Brain pericyte (primary cell): ENCODE measurements at regions not wholly inside any gene's neighbourhood (a gene's known extent, or its start where the extent isn't known, plus 50 kb on each side); places are given as distances from the start of the nearest gene placed in this dataset.

Experiments used
- DNase-seq: peaks from one replicate; pipeline ENCODE4 v3.0.0-alpha.2; 2012; ENCODE audit warnings: low read depth, low spot score

DNA sequence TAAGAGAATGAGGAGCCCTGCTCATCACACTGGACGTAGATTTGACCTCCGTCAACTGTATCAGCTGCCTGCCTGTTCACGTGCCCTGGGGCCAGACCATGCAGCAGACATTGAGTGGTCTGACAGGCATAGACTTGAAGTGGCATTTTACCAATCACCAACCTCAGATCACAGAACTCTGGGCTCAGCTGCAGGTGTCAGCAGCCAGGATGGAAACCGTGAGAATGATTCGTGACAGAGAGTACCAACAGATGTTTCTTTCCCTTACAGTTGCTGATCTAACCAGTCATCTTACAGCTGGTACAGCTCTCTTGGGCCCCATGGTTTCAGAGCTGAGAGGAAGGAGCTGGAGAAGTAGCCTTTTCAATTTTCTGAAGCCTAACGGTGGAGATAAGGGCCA is 148.9 kb downstream of the EN1 start:
- DNase-seq, result no peak

GRCh38 chr2:118697781-118698180 is 149.7 kb downstream of the EN1 start:
- no peak for DNase-seq

- no peak for DNase-seq
These were observed 150.5 kb downstream of the EN1 start for GRCh38 chr2:118696786-118697465.

- DNase-seq, result no peak
These were observed 154.1 kb downstream of the EN1 start for GRCh38 chr2:118693287-118693822.

DNA sequence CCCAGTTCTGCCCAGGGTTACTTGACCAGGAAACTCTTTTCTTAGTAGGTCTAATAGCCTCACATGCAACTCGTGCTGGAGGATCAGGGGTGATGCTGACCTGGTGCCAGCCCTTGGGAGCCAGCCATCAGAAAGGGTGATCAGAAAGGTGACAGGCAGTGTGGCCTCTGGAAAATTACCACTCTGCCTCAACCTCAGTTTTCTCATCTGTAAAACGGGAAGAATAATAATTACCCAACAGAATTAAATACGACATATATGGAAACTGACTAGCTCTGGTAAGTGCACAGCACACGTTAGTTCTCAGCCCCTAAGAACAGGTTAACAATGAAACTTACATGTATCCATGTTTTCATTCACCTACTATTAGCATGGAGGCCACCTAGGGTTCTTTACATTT is 157.6 kb downstream of the EN1 start:
- no peak for DNase-seq

- DNase-seq, result no peak
These were observed 158.0 kb downstream of the EN1 start for GRCh38 chr2:118689456-118689855.

DNA sequence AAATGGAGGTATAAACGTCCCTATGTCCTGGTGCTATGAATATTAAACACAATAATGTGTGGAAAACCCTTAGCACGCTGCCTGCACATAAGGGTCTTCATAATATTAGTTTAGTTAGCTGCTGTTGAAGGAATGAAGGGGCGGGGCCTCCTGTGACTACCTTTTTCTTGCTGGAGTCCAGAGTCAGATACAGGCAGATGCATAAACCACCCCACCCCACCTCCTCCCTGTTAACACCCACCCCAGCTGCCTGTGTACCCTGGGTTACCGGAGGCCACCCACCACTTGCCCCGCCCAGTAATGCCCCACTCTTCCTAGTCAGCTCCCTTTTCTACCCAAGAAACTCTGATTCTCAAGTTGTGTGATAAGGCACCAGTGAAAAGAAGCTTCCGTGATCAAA is 158.4 kb downstream of the EN1 start:
- no peak for DNase-seq

GRCh38 chr2:118687698-118688097 is 159.8 kb downstream of the EN1 start:
- DNase-seq, result no peak

DNA sequence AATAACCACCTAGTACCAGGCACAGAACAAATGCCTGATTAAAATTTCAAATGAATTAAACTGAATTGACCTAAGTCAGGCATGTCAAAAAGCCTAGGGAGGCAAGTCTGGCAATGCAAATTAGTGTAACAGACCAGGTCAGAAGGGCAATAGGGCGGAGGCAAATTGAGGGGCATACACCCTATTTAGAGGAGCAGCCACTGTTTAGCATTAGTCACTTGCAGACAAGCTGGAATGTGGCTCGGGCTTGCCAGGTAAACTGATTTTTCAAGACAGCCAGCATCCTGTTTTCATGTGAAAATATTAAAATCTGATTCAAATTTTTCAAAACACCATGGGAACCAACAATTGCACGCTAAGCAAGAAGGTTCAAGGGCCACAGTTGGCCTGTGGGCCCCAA is 160.3 kb downstream of the EN1 start:
- no peak for DNase-seq

GRCh38 chr2:118686346-118686745 is 161.1 kb downstream of the EN1 start:
- DNase-seq, result no peak

DNA sequence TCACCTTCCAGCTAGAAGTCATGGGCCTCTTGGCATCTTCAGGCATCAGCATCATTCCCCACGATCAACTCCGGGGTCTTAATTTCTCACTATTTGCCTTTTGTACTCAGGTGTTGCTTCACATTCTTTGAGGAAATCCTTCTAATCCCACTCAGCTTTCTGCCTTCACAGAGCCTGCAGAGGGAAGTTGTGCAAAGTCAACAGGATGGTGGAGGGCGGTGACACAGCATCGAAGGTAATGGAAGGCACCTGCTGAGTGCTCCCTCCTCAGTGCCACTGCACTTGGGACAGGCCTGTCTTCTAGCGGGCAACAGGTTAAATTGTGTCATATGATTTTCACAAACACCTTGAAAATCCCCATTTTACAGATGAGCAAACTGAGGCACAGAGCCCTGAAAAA is 164.0 kb downstream of the EN1 start:
- DNase-seq, result no peak

GRCh38 chr2:118678985-118679384 is 168.5 kb downstream of the EN1 start:
- DNase-seq, result no peak

DNA sequence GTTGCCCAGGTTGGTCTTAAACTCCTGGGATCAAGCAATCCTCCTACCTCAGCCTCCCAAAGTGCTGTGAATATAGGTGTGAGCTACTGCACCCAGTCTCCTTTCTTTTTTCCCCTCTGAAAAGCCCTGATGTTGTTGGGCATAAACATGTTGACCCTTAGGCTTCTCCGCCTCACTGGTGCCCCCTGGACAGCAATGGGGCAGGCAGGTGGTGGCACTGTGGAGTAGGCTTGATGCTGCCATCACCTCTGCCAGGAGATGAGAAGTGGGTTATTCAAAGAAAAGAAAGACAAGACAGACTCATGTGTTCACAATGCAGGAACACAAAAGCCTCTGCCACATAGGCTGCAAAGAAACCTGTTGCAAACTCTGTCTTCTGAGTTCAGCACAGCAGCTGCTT is 169.9 kb downstream of the EN1 start:
- no peak for DNase-seq

DNA sequence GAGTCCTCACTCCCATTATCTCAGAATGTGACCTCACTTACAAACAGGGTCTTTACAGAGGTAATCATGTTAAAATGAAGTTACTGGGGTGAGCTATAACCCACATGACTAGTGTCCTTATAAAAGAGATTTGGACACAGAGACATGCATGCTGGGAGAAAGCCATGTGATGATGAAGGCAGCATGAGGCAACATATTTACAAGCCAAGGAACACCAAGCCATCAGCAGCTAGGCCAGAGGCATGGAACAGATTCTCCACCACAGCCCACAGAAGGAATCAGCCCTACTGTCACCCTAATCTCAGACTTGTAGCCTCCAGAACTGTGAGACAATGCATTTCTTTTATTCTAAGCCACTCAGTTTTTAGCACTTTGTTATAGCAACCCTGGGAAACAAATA is 171.9 kb downstream of the EN1 start:
- no peak for DNase-seq

DNA sequence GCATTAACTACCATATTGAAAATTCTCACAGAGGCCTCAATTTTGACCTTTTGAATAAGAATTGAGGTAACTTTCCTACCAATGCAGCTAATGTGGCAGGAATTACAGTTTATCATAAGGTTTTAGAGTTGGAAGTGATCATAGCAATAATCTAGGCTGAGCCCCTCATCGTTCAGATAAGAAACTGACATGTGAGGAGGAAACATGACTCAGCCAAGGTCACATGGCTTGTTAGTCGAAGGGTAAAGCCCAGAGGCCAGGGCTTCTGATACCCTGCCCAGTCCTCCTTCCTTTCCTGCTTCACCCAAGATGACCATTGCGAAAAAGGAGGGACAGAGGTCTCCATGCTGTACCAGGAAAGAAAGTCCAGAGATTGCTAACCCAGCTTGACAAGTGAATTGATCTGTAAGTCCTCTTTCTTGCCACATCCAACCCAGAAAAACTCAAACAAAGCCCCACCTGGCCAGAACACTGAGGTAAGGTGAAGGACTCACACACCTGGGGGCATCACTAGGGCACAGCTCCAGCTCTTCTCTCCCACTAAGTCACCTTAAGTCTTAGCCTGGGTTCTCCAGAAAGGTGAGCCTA is 174.8 kb downstream of the EN1 start:
- no peak for DNase-seq

DNA sequence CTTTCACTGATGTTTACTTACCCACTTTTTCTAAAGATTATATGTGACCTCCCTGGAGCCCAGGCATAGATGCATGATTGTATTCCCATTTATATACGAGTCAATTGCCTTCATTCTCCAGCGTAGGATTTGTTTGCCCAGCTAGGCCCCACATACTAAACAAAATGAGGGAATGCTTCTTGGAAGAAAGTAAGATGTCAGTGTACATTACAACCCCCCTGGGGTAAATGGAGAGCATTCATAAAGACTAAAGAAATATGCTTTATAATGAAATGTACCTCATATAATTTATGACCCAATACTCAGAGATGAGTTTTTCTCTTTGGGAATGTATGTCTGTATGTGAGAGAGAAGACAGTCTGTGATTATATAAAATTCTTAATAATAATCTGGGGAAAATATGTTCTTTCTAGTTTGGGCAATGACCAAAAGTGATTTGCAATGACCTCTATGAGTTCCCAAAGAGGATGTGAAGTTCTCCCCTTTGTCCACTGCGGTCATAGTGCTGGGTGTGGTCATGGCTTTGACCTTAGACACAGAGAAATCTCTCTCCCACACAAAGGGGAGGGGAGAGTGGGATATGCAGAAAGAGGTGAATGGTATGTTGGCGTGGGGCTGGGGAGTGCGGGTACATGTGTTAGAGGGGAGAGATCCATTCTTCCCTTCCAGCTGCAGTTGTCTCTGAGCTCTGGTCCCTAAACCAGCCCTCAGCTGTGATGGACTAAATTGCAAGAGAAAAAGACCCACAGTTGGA is 175.6 kb downstream of the EN1 start:
- no peak for DNase-seq

DNA sequence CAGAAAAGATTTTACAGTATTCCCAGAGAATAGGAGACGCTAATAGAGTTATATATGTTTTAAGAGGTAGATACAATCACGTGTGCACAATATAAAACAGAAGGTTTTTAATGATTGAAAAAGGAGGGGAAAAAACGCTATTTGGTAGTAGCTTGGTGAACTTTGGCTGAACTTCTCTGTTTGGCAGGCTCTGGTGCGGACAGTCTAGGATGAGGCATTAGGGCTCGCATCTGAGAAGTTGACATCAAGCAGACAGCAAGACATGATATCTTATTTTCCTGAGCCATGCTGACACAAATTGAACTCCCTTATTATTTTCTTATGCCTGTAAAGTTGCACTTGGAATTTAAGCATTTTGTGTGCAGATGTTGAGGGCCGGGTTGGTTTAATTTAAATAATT is 176.6 kb downstream of the EN1 start:
- DNase-seq, result no peak

- DNase-seq, result no peak
These were observed 177.2 kb downstream of the EN1 start for GRCh38 chr2:118670276-118670675.

- DNase-seq, result no peak
These were observed 177.8 kb downstream of the EN1 start for GRCh38 chr2:118669654-118670053.

GRCh38 chr2:118668431-118669424 is 178.7 kb downstream of the EN1 start:
- no peak for DNase-seq

DNA sequence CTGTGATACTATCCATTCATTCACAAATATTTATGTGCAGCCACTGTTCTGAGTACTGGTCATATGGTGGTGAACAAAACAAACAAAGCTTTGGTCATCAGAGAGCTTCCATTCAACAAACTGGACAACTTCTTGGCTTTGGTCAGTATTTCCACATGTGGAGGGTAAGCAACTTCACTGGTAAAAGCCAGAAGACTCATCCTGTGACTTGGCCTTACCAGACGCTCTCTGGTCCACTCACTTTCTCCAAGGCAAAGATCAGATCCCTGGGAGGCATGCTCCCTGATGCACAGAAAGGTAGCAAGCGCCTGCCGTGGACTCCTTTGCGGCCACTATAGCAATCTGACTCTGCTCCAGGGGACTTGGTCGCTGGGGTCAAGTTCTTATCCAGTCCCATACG is 179.5 kb downstream of the EN1 start:
- no peak for DNase-seq

DNA sequence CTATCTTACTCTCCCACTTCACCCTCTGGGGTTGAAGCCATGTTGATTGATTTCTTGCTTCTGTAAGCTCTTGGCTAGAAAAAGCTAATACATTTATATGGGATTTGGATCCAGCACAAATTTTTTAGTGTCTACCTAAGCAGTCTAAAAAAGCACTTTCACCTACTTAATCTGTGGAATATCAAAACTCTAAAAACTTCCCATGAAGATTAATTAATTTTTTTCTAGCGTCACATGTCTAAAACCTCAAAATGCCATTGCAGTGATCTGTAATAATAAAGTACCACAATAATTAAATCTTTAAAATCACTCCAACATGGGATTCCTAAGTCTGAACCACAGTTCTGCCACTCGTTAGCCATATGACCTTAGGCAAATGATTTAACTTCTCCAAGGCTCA is 180.1 kb downstream of the EN1 start:
- DNase-seq, result no peak
